Gastrocnemius medialis (tissue), 4 donors: ENCODE measurements at regions not wholly inside any gene's neighbourhood (a gene's known extent, or its start where the extent isn't known, plus 50 kb on each side); places are given as distances from the start of the nearest gene placed in this dataset.

ENCODE experiments used
- ATAC-seq, 2 donors: fragments of 150-250 bp; one replicate each; pipeline ENCODE4 v1.9.1; 2016
- DNase-seq, 2 donors: peaks; one replicate each; pipeline ENCODE4 v3.0.0-alpha.2; 2019
- H3K27ac ChIP-seq, 4 donors: fragments of 200-600 bp; sonication (generic); 1 replicate in 1 of 4; 2 replicates in 3 of 4; pipeline ENCODE4 v1.5.1; 2016 to 2018; ENCODE audit warnings: mild to moderate bottlenecking in 2 of 4, moderate library complexity in 1 of 4
- H3K27me3 ChIP-seq, 3 donors: fragments of 200-600 bp; sonication (generic) in 2 of 3; 1 replicate in 1 of 3; 2 replicates in 2 of 3; pipeline versions ENCODE4 v1.5.1 to v1.6.0; 2016 to 2019; ENCODE audit warnings: mild to moderate bottlenecking in 1 of 3, moderate library complexity in 1 of 3
- H3K36me3 ChIP-seq, 2 donors: fragments of 200-600 bp; sonication (generic) in 1 of 2; one replicate each; pipeline ENCODE4 v1.5.1; 2017 to 2018
- H3K4me1 ChIP-seq, 2 donors: fragments of 200-600 bp; sonication (generic) in 1 of 2; one replicate each; pipeline ENCODE4 v1.5.1; 2016 to 2017; ENCODE audit warnings: mild to moderate bottlenecking in 2 of 2
- H3K4me3 ChIP-seq, 4 donors: fragments of 200-600 bp; sonication (generic) in 3 of 4; 1 replicate in 1 of 4; 2 replicates in 3 of 4; pipeline ENCODE4 v1.5.1; 2016 to 2019; ENCODE audit warnings: mild to moderate bottlenecking in 2 of 4
- H3K9me3 ChIP-seq, 3 donors: fragments of 200-600 bp; sonication (generic) in 2 of 3; 1 replicate in 1 of 3; 2 replicates in 2 of 3; pipeline ENCODE4 v1.5.1; 2016 to 2019
- POLR2A ChIP-seq, 2 donors: fragments of 450-650 bp; IDR thresholded peaks; one replicate each; pipeline ENCODE4 v1.6.1; 2017; ENCODE audit warnings: antibody characterized with exemption in 2 of 2, mild to moderate bottlenecking in 2 of 2, moderate library complexity in 2 of 2
- in situ Hi-C, 4 donors: fragments of 200-750 bp; cut with MboI; loops; one replicate each; pipeline versions ENCODE4 v1.15.0 to v1.8.0; 2017; ENCODE audit warnings: low sequenced_read_pairs in 4 of 4
- intact Hi-C: fragments of 100-400 bp; cut with DNase I; formaldehyde crosslinking; loops from one replicate; pipeline ENCODE4 v1.15.1; 2023; ENCODE audit warnings: low total_unique reads
- TF ChIP-seq, protein P1 (sequence below), 5 experiments: fragments of 450-650 bp in 3 of 5; fragments of 200-600 bp in 2 of 5; sonication (generic) in 2 of 5; IDR thresholded peaks in 4 of 5; conservative IDR thresholded peaks in 1 of 5; 1 replicate in 4 of 5; 2 replicates in 1 of 5; pipeline ENCODE4 v1.5.1; 2016 to 2019; ENCODE audit warnings: antibody characterized with exemption in 5 of 5, mild to moderate bottlenecking in 3 of 5, moderate library complexity in 3 of 5

DNA sequence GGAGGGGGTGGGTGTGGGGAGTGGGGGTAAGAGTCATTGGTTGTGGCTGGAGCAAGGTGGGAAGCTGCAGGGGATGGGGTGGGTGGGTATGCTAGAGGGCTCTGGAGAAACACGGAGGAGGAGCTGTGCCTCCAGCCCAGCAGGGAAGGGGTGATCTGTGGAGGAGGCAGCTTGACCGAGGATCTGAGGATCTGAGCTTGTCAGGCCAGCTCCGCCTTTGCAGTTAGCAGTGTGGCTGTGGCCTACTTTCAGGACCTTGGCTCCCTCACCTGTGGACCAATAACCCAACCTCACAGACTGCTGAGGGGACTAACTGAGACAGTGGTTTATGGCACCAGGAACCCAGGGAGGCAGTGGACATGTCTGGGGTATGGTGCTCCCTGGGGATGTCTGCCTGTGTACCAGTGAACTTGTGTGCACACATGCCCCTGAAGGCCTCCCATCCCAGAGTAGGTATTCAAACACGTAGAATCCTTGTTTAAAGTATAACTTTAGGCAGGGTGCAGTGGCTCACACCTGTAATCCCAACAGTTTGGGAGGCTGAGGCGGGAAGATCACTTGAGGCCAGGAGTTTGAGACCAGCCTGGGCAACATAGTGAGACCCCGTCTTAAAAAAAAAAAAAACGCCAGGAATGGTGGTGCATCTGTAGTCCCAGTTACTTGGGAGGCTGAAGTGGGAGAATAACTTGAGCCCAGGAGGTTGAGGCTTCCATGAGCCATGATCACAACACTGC lies 52.5 kb upstream of the LINGO1 start:
- ATAC-seq (no peak), DNase-seq (no peak)
- Histone ChIP-seq H3K27ac (no peak overlapping the region), H3K4me1 (no peaks in the 10 kb centered on the region), H3K4me3 (no peak overlapping the region), H3K9me3 (no peaks in the 10 kb centered on the region), H3K36me3 (no peaks in the 10 kb centered on the region), H3K27me3 (peaks cover 0 to 11% (median 0%) of the 10 kb centered on the region in 3 donors)
- TF ChIP-seq POLR2A (IDR thresholded peaks at IDR 0.05) = no peak
- TF ChIP-seq, protein P1, sequence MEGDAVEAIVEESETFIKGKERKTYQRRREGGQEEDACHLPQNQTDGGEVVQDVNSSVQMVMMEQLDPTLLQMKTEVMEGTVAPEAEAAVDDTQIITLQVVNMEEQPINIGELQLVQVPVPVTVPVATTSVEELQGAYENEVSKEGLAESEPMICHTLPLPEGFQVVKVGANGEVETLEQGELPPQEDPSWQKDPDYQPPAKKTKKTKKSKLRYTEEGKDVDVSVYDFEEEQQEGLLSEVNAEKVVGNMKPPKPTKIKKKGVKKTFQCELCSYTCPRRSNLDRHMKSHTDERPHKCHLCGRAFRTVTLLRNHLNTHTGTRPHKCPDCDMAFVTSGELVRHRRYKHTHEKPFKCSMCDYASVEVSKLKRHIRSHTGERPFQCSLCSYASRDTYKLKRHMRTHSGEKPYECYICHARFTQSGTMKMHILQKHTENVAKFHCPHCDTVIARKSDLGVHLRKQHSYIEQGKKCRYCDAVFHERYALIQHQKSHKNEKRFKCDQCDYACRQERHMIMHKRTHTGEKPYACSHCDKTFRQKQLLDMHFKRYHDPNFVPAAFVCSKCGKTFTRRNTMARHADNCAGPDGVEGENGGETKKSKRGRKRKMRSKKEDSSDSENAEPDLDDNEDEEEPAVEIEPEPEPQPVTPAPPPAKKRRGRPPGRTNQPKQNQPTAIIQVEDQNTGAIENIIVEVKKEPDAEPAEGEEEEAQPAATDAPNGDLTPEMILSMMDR (IDR thresholded peaks at IDR 0.05 in 4 of 5, conservative IDR thresholded peaks at IDR 0.05 in 1 of 5) = no peak
- intact Hi-C loops = no loop called here
- in situ Hi-C loops = no loop called here

DNA sequence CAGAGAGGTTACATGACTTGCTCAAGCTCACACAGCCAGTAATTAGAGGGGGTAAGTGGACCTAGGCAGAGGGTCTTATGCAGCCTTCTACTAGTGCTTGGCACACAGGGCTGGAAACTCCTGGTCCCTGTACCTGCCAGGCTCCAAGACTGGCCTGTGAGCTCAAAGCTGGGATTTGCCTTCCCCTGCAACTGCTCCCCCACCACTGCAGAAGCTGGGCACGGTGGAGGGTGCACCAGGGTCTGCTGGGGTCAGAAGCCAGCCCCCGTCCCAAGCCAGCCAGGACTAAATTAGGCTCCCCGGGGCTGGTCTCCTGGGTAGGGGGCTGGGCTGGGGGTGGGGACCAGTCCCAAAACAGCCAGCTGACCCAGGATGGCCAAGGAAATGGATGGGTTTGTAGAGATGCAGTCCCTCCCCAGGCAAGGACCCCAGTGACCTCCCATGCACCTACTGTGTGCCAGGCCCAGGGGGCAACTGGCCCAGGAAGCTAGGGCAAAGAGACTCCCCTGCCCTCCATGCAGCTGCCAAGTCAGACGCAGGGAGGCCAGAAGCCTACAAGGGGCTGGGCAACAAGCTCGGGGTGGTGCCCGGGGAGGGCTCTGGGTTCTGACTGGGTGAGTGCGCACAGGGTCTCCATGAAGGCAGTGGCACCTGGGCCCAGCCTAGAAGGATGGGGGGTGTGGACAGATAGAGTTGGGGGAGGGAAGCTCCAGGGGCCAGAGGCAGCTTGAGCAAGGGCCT lies 51.8 kb upstream of the LINGO1 start:
- Histone ChIP-seq H3K36me3 (no peaks in the 10 kb centered on the region), H3K27ac (no peak overlapping the region), H3K27me3 (peaks cover 0 to 8% (median 0%) of the 10 kb centered on the region in 3 donors), H3K4me3 (no peak overlapping the region), H3K4me1 (no peaks in the 10 kb centered on the region), H3K9me3 (no peaks in the 10 kb centered on the region)
- intact Hi-C loops = no loop called here
- TF ChIP-seq, protein P1 (IDR thresholded peaks at IDR 0.05 in 4 of 5, conservative IDR thresholded peaks at IDR 0.05 in 1 of 5) = no peak
- no peak for TF ChIP-seq POLR2A (IDR thresholded peaks at IDR 0.05)
- no peak for DNase-seq
- in situ Hi-C loops = no loop called here
- no peak for ATAC-seq

DNA sequence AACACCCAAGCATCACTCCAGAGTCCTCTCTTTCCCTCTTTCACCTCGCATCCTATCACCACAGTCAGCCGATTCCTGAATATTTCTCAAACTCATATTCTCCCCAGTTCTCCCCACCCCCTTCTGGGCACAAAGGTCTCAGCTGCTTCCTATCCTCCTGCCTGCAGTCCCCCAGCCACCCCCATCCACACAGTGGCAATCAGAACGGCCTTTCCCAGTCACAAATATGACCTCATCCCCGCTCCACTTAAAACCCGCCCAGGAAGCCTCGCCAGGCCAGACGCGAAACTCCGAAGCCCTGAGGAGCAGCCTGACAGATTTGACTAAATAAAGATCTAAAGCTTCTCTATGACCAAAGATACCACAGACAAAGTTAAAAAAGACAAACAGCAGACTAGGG lies 49.9 kb upstream of the LINGO1 start:
- peaks cover 0 to 8% (median 0%) of the 10 kb centered on the region in 3 donors for H3K27me3 ChIP-seq
- in situ Hi-C loops = no loop called here

More for the DNA sequence above, 49.9 kb upstream of the LINGO1 start:
- Histone ChIP-seq H3K4me1 (no peaks in the 10 kb centered on the region), H3K4me3 (no peak overlapping the region), H3K9me3 (no peaks in the 10 kb centered on the region), H3K27ac (no peak overlapping the region), H3K36me3 (no peaks in the 10 kb centered on the region)
- intact Hi-C loops = no loop called here
- DNase-seq (no peak), ATAC-seq (no peak)
- no peak for TF ChIP-seq POLR2A (IDR thresholded peaks at IDR 0.05)
- TF ChIP-seq, protein P1 (IDR thresholded peaks at IDR 0.05 in 4 of 5, conservative IDR thresholded peaks at IDR 0.05 in 1 of 5) = no peak
